ENCODE measurements at regions not wholly inside any gene's neighbourhood (a gene's known extent, or its start where the extent isn't known, plus 50 kb on each side); places are given as distances from the start of the nearest gene placed in this dataset.
A peak's percentile ranks its signal among the peaks of the same experiment; 100 is the strongest.

GRCh38 chr6:18973251-18973650 lies 586.1 kb downstream of the RNF144B start:
- in situ Hi-C loops (cut with HindIII; ENCODE audit: low pct_unique_long_range_greater_than_20kb, low sequenced_read_pairs), result no loop called here
- no peak for TF ChIP-seq JUND (IDR thresholded peaks at IDR 0.05; ENCODE audit: low read depth)

DNA sequence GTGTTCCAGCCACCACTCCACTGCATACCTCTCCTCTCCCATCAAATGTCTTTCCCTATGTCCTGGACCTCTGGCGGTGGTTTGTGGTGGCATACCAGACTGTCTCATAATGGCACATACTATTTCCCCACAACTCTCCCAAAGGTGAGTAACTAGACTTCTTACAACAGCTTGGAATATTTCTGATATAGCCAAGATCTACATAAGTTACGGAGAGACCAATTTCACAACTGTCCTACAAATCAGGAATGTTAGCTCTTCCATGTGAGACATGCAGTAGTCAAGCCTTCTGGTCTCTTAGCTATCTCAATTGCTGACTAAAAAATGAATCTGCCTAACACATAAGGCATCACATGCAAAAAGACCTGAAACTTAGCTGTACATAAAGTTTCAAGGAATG lies 588.9 kb downstream of the RNF144B start:
- in situ Hi-C loops (cut with HindIII; ENCODE audit: low pct_unique_long_range_greater_than_20kb, low sequenced_read_pairs), result no loop called here
- TF ChIP-seq JUND (IDR thresholded peaks at IDR 0.05; ENCODE audit: low read depth), result no peak
- DNase-seq (ENCODE audit: low read depth in 1 of 2, low spot score in 1 of 2), result no peak

More at GRCh38 chr6:18973251-18973650, 586.1 kb downstream of the RNF144B start:
- no peak for DNase-seq (ENCODE audit: low read depth in 1 of 2, low spot score in 1 of 2)

GRCh38 chr6:18976966-18977365 lies 589.8 kb downstream of the RNF144B start:
- no peak for DNase-seq (ENCODE audit: low read depth in 1 of 2, low spot score in 1 of 2)
- no peak for TF ChIP-seq JUND (IDR thresholded peaks at IDR 0.05; ENCODE audit: low read depth)
- in situ Hi-C loops (cut with HindIII; ENCODE audit: low pct_unique_long_range_greater_than_20kb, low sequenced_read_pairs), result no loop called here

DNA sequence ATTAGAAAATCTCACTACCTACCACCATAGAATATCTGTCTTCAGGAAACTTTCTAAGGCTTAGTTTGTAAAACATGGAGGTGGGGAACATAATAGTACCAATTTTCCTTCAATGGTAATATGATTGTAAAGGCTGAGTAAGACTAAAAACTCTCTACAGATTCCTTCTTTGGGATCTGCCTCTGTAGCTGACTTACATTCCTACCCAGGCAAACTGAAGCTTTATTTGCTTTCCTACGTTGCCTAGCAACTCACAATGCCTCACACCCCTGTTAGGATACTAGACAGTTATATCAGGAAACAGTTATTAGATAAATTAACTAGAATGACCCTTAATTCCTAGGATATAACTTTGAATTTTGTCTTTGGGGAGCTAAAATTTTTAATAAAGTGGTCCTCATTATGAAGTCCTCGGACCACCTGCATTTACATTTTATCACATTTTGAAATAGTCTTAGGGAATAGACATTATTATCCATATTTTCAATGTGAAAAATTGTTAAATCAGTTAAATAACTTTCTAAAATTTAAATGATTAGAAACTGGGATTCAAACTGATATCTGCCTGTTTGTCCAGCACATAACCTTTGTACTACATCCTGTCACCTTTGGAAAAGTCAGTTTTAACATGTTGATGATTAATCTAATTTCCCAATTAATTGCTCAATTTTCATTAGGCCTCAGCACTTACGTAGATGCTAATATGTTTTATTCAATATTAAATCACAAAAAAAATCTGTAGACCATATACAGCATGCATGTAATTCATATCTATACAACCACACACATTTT lies 591.4 kb downstream of the RNF144B start:
- no peak for TF ChIP-seq JUND (IDR thresholded peaks at IDR 0.05; ENCODE audit: low read depth)
- peak; percentile 11 to 60 for DNase-seq (ENCODE audit: low read depth in 1 of 2, low spot score in 1 of 2)
- in situ Hi-C loops (cut with HindIII; ENCODE audit: low pct_unique_long_range_greater_than_20kb, low sequenced_read_pairs), result no loop called here

DNA sequence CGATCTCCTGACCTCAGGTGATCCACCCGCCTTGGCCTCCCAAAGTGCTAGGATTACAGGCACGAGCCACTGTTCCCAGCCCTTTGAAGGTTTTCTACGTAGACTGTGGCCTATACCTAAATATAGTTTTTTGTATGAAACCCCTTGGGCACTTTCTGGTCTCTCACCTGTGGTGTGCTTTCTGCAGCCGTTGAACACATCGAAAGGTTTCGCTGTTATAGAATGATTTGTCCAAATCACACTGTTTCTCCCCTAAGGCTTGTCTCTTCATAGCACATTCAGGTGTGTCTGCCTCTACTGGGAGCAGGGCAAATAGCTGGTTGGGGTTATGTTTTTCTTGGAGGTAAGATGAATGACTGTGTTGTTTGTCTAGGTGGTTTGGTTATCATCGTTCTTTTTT lies 597.9 kb downstream of the RNF144B start:
- no peak for TF ChIP-seq JUND (IDR thresholded peaks at IDR 0.05; ENCODE audit: low read depth)
- in situ Hi-C loops (cut with HindIII; ENCODE audit: low pct_unique_long_range_greater_than_20kb, low sequenced_read_pairs), result no loop called here

GRCh38 chr6:18985996-18986395 lies 598.8 kb downstream of the RNF144B start:
- no peak for TF ChIP-seq JUND (IDR thresholded peaks at IDR 0.05; ENCODE audit: low read depth)
- DNase-seq (ENCODE audit: low read depth in 1 of 2, low spot score in 1 of 2), result no peak
- in situ Hi-C loops (cut with HindIII; ENCODE audit: low pct_unique_long_range_greater_than_20kb, low sequenced_read_pairs), result no loop called here

More for the DNA sequence above, 597.9 kb downstream of the RNF144B start:
- no peak for DNase-seq (ENCODE audit: low read depth in 1 of 2, low spot score in 1 of 2)

DNA sequence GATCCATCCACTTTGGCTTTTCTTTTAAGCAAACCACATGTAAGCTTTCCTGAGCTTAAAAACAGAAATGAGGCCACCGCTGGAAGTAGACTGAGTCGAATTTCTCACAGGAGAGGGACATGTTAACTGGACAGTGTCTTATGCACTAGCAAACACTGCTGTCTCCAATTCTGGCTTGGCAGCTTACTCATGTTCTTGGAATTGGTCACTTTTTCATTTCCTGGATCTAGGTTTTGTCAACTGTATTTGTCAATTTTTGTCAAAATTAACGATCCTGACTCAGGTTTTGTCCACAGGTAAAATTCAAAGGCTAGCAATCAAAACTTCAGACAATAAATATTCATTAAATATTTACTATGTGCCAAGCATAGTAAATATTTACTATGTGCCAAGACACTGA lies 601.5 kb downstream of the RNF144B start:
- TF ChIP-seq JUND (IDR thresholded peaks at IDR 0.05; ENCODE audit: low read depth), result no peak
- DNase-seq (ENCODE audit: low read depth in 1 of 2, low spot score in 1 of 2), result peak in 1 of 2 experiments; percentile 33
- in situ Hi-C loops (cut with HindIII; ENCODE audit: low pct_unique_long_range_greater_than_20kb, low sequenced_read_pairs), result no loop called here

- in situ Hi-C loops (cut with HindIII; ENCODE audit: low pct_unique_long_range_greater_than_20kb, low sequenced_read_pairs), result no loop called here
- no peak for TF ChIP-seq JUND (IDR thresholded peaks at IDR 0.05; ENCODE audit: low read depth)
- DNase-seq (ENCODE audit: low read depth in 1 of 2, low spot score in 1 of 2), result peak; percentile 9 to 78
Observed at GRCh38 chr6:18990059-18990978, 603.2 kb downstream of the RNF144B start.

GRCh38 chr6:18997375-18997826 lies 610.3 kb downstream of the RNF144B start:
- peak; percentile 44 to 82 for DNase-seq (ENCODE audit: low read depth in 1 of 2, low spot score in 1 of 2)
- in situ Hi-C loops (cut with HindIII; ENCODE audit: low pct_unique_long_range_greater_than_20kb, low sequenced_read_pairs), result no loop called here
- TF ChIP-seq JUND (IDR thresholded peaks at IDR 0.05; ENCODE audit: low read depth), result no peak

DNA sequence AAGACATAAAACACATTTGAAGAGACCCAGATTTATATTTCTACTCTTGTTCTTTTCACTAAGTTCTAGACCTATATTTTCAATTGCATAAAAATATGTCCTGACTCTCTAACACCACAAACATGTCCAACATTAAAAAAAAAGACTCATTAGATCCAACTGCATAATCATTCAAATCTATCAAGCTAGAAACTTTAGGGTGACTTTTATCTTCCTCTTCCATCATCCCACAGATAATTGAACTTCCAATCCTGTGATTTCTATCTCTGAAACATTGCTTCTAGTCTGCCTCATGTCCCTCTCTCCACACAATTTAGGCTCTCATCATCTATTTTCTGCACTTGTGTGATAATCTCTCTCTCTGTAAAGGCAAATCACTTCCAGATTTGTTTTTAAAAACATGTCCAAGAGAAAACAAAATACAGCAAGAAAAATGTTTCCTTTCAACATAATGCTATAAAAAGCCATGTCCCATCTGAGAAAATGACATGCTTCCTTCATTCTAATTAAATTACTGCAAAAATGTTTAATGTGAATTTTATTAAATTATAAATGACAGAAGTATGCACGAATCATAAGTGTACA lies 615.9 kb downstream of the RNF144B start:
- in situ Hi-C loops (cut with HindIII; ENCODE audit: low pct_unique_long_range_greater_than_20kb, low sequenced_read_pairs), result no loop called here
- no peak for DNase-seq (ENCODE audit: low read depth in 1 of 2, low spot score in 1 of 2)
- TF ChIP-seq JUND (IDR thresholded peaks at IDR 0.05; ENCODE audit: low read depth), result no peak

- DNase-seq (ENCODE audit: low read depth in 1 of 2, low spot score in 1 of 2), result no peak
- in situ Hi-C loops (cut with HindIII; ENCODE audit: low pct_unique_long_range_greater_than_20kb, low sequenced_read_pairs), result no loop called here
- TF ChIP-seq JUND (IDR thresholded peaks at IDR 0.05; ENCODE audit: low read depth), result no peak
Observed at GRCh38 chr6:19004176-19004575, 617.0 kb downstream of the RNF144B start.

GRCh38 chr6:19009769-19010168 lies 622.6 kb downstream of the RNF144B start:
- in situ Hi-C loops (cut with HindIII; ENCODE audit: low pct_unique_long_range_greater_than_20kb, low sequenced_read_pairs), result no loop called here
- no peak for DNase-seq (ENCODE audit: low read depth in 1 of 2, low spot score in 1 of 2)
- no peak for TF ChIP-seq JUND (IDR thresholded peaks at IDR 0.05; ENCODE audit: low read depth)

Measured in T47D (cell line).